Spinal cord (tissue), 9 donors: ENCODE measurements at regions not wholly inside any gene's neighbourhood (a gene's known extent, or its start where the extent isn't known, plus 50 kb on each side); places are given as distances from the start of the nearest gene placed in this dataset.

Source experiments
- DNase-seq, 6 donors: peaks; one replicate each; pipeline versions ENCODE4 v3.0.0 to v3.0.0-alpha.2; 2013 to 2015; ENCODE audit warnings: low spot score in 6 of 6, low read depth in 4 of 6
- H3K27ac ChIP-seq: one replicate; pipeline ENCODE4 v1.5.1; 2013; ENCODE audit warnings: low read depth, low read length, control low read depth
- H3K27me3 ChIP-seq: one replicate; pipeline ENCODE4 v1.6.1; 2013; ENCODE audit warnings: low read length; ENCODE audit not compliant: control insufficient read depth, insufficient read depth
- H3K36me3 ChIP-seq: one replicate; pipeline ENCODE4 v1.6.1; 2013; ENCODE audit warnings: low read length; ENCODE audit not compliant: control insufficient read depth, insufficient read depth
- H3K4me1 ChIP-seq: one replicate; pipeline ENCODE4 v1.6.1; 2013; ENCODE audit warnings: low read length; ENCODE audit not compliant: control insufficient read depth, insufficient read depth
- H3K4me3 ChIP-seq: one replicate; pipeline ENCODE4 v1.5.1; 2013; ENCODE audit warnings: low read depth, low read length, control low read depth
- H3K9me3 ChIP-seq: one replicate; pipeline ENCODE4 v1.6.1; 2013; ENCODE audit warnings: low read length; ENCODE audit not compliant: control insufficient read depth, insufficient read depth
- WGBS: methylation state at CpG from one replicate; pipeline ENCODE4 v1.1.5; 2013; ENCODE audit warnings: missing lambda C conversion rate; ENCODE audit not compliant: insufficient coverage; 5-methylcytosine and 5-hydroxymethylcytosine counted together
- donor health status: healthy.

GRCh38 chr3:81268526-81268925 is 492.9 kb downstream of the GBE1 start:
- DNase-seq = peak in 1 of 6 donors; percentile 19
- H3K4me3 ChIP-seq = no peak overlapping the region
- H3K9me3 ChIP-seq = no peaks in the 10 kb centered on the region
- WGBS = 67% methylated on average over 3 of the region's 4 CpGs
- H3K4me1 ChIP-seq = no peaks in the 10 kb centered on the region
- H3K27ac ChIP-seq = no peak overlapping the region
- no peaks in the 10 kb centered on the region for H3K36me3 ChIP-seq
- H3K27me3 ChIP-seq = no peaks in the 10 kb centered on the region

- no peaks in the 10 kb centered on the region for H3K36me3 ChIP-seq
- H3K27ac ChIP-seq = no peak overlapping the region
- H3K27me3 ChIP-seq = no peaks in the 10 kb centered on the region
- no CpG with 5 or more reads among the region's 1 CpG for WGBS
- DNase-seq = peak in 2 of 6 donors; percentile 26 to 59
- no peaks in the 10 kb centered on the region for H3K9me3 ChIP-seq
- H3K4me1 ChIP-seq = no peaks in the 10 kb centered on the region
- no peak overlapping the region for H3K4me3 ChIP-seq
Measured at GRCh38 chr3:81261996-81262395, 499.4 kb downstream of the GBE1 start.

- H3K9me3 ChIP-seq = no peaks in the 10 kb centered on the region
- H3K27ac ChIP-seq = no peak overlapping the region
- H3K4me3 ChIP-seq = no peak overlapping the region
- H3K36me3 ChIP-seq = no peaks in the 10 kb centered on the region
- no peak for DNase-seq
- H3K4me1 ChIP-seq = no peaks in the 10 kb centered on the region
- WGBS = 100% methylated on average over 2 of the region's 4 CpGs
- H3K27me3 ChIP-seq = no peaks in the 10 kb centered on the region
Measured at GRCh38 chr3:81255463-81255862, 506.0 kb downstream of the GBE1 start.

- H3K4me3 ChIP-seq = no peak overlapping the region
- no peaks in the 10 kb centered on the region for H3K4me1 ChIP-seq
- no peaks in the 10 kb centered on the region for H3K9me3 ChIP-seq
- H3K27ac ChIP-seq = no peak overlapping the region
- 90% methylated on average over 2 of the region's 2 CpGs for WGBS
- no peak for DNase-seq
- H3K36me3 ChIP-seq = no peaks in the 10 kb centered on the region
- no peaks in the 10 kb centered on the region for H3K27me3 ChIP-seq
Measured at GRCh38 chr3:81251096-81251495, 510.3 kb downstream of the GBE1 start.

GRCh38 chr3:81249540-81250029 is 511.9 kb downstream of the GBE1 start:
- H3K27me3 ChIP-seq = no peaks in the 10 kb centered on the region
- H3K27ac ChIP-seq = no peak overlapping the region
- WGBS = 55% methylated on average over 1 of the region's 1 CpG

GRCh38 chr3:81245501-81245900 is 515.9 kb downstream of the GBE1 start:
- H3K27ac ChIP-seq = no peak overlapping the region
- no peaks in the 10 kb centered on the region for H3K27me3 ChIP-seq
- H3K9me3 ChIP-seq = no peaks in the 10 kb centered on the region
- no peak overlapping the region for H3K4me3 ChIP-seq
- peak in 1 of 6 donors; percentile 75 for DNase-seq
- no peaks in the 10 kb centered on the region for H3K4me1 ChIP-seq
- no peaks in the 10 kb centered on the region for H3K36me3 ChIP-seq
- 20% methylated on average over 1 of the region's 3 CpGs for WGBS

More at GRCh38 chr3:81249540-81250029, 511.9 kb downstream of the GBE1 start:
- Histone ChIP-seq H3K9me3 (no peaks in the 10 kb centered on the region), H3K4me3 (no peak overlapping the region), H3K36me3 (no peaks in the 10 kb centered on the region), H3K4me1 (no peaks in the 10 kb centered on the region)
- DNase-seq = no peak

- H3K27ac ChIP-seq = no peak overlapping the region
- no peak overlapping the region for H3K4me3 ChIP-seq
- 40% methylated on average over 1 of the region's 2 CpGs for WGBS
- DNase-seq = no peak
- H3K36me3 ChIP-seq = no peaks in the 10 kb centered on the region
- H3K27me3 ChIP-seq = no peaks in the 10 kb centered on the region
- H3K9me3 ChIP-seq = no peaks in the 10 kb centered on the region
- no peaks in the 10 kb centered on the region for H3K4me1 ChIP-seq
Measured at GRCh38 chr3:81245043-81245442, 516.4 kb downstream of the GBE1 start.

- no peaks in the 10 kb centered on the region for H3K9me3 ChIP-seq
- DNase-seq = peak in 1 of 6 donors; percentile 51
- WGBS = 96% methylated on average over 3 of the region's 3 CpGs
- H3K4me1 ChIP-seq = no peaks in the 10 kb centered on the region
- no peak overlapping the region for H3K27ac ChIP-seq
- no peak overlapping the region for H3K4me3 ChIP-seq
- no peaks in the 10 kb centered on the region for H3K36me3 ChIP-seq
- H3K27me3 ChIP-seq = no peaks in the 10 kb centered on the region
Measured at GRCh38 chr3:81244231-81244630, 517.2 kb downstream of the GBE1 start.

- no CpG with 5 or more reads among the region's 1 CpG for WGBS
- Histone ChIP-seq H3K27ac (no peak overlapping the region), H3K36me3 (no peaks in the 10 kb centered on the region), H3K27me3 (no peaks in the 10 kb centered on the region), H3K4me3 (no peak overlapping the region), H3K9me3 (no peaks in the 10 kb centered on the region), H3K4me1 (no peaks in the 10 kb centered on the region)
- peak in 4 of 6 donors; percentile 13 to 92 (median 55) for DNase-seq
Measured at GRCh38 chr3:81242871-81243270, 518.6 kb downstream of the GBE1 start.

GRCh38 chr3:81237181-81237580 is 524.3 kb downstream of the GBE1 start:
- Histone ChIP-seq H3K9me3 (no peaks in the 10 kb centered on the region), H3K27me3 (no peaks in the 10 kb centered on the region), H3K36me3 (no peaks in the 10 kb centered on the region), H3K4me3 (no peak overlapping the region), H3K4me1 (no peaks in the 10 kb centered on the region), H3K27ac (no peak overlapping the region)
- peak in 1 of 6 donors; percentile 60 for DNase-seq
- no CpG with 5 or more reads among the region's 1 CpG for whole genome bisulfite sequencing
